ENCODE measurements at regions not wholly inside any gene's neighbourhood (a gene's known extent, or its start where the extent isn't known, plus 50 kb on each side); places are given as distances from the start of the nearest gene placed in this dataset.

- no peaks in the 10 kb centered on the region for H3F3A ChIP-seq (ENCODE audit: insufficient read depth, low read length)
- DNase-seq: no peak
Observed at GRCh38 chr2:19673213-19673791, 228.5 kb downstream of the TTC32 start.

DNA sequence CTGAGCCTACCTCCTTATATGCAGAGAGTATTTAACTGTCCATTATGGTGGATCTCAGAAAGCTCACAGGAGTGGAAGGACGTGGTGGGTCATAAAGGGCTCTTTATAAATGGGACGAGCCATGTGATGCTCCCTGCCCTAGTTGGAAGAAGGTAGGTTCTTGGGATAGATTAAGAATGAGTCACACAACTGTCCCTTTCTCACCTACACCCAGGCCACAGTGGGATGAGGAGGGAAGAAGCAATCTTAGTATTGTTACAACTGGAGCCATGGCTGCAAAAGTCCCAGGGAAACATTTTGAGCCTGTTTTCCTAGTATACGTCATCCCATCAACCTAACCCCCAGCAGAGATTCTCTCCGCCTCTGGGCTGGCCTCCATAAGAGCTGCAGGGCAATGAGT is 229.9 kb downstream of the TTC32 start:
- H2AFZ ChIP-seq (ENCODE audit: low read length): no peak overlapping the region
- no peaks in the 10 kb centered on the region for H3K36me3 ChIP-seq (replicated peaks; ENCODE audit: insufficient read depth, low read length)
- H3K4me1 ChIP-seq (ENCODE audit: low read length): no peaks in the 10 kb centered on the region
- no peaks in the 10 kb centered on the region for H3K79me2 ChIP-seq (ENCODE audit: low read length)
- no peak overlapping the region for H3K4me3 ChIP-seq (ENCODE audit: low read length)
- H3K9me3 ChIP-seq (replicated peaks; ENCODE audit: insufficient read depth, low read length): no peaks in the 10 kb centered on the region
- H3K27me3 ChIP-seq (replicated peaks; ENCODE audit: insufficient read depth, low read length): no peaks in the 10 kb centered on the region
- no peak overlapping the region for H3K9ac ChIP-seq (ENCODE audit: low read length)
- H3F3A ChIP-seq (ENCODE audit: insufficient read depth, low read length): no peaks in the 10 kb centered on the region
- no peak overlapping the region for H3K4me2 ChIP-seq (ENCODE audit: low read depth, low read length)
- H4K20me1 ChIP-seq (ENCODE audit: insufficient read depth, low read length): no peaks in the 10 kb centered on the region
- no peaks in the 10 kb centered on the region for H3K9me2 ChIP-seq (replicated peaks; ENCODE audit: insufficient read depth, low read length)
- no peak overlapping the region for H3K27ac ChIP-seq (ENCODE audit: low read length)
- TF ChIP-seq CTCF (IDR thresholded peaks at IDR 0.05; ENCODE audit: low read length): no peak
- no peak for TF ChIP-seq EZH2phosphoT487 (IDR thresholded peaks at IDR 0.05; ENCODE audit: low read length)
- no peak for TF ChIP-seq EZH2 (optimal IDR thresholded peaks at IDR 0.05; ENCODE audit: low read depth, low read length)
- no peak for DNase-seq

More at GRCh38 chr2:19673213-19673791, 228.5 kb downstream of the TTC32 start:
- H3K27ac ChIP-seq (ENCODE audit: low read length): no peak overlapping the region
- no peaks in the 10 kb centered on the region for H3K36me3 ChIP-seq (replicated peaks; ENCODE audit: insufficient read depth, low read length)
- H3K27me3 ChIP-seq (replicated peaks; ENCODE audit: insufficient read depth, low read length): no peaks in the 10 kb centered on the region
- no peaks in the 10 kb centered on the region for H3K4me1 ChIP-seq (ENCODE audit: low read length)
- no peaks in the 10 kb centered on the region for H3K9me3 ChIP-seq (replicated peaks; ENCODE audit: insufficient read depth, low read length)
- no peaks in the 10 kb centered on the region for H4K20me1 ChIP-seq (ENCODE audit: insufficient read depth, low read length)
- no peaks in the 10 kb centered on the region for H3K9me2 ChIP-seq (replicated peaks; ENCODE audit: insufficient read depth, low read length)
- H3K9ac ChIP-seq (ENCODE audit: low read length): no peak overlapping the region
- no peak overlapping the region for H2AFZ ChIP-seq (ENCODE audit: low read length)
- no peak for TF ChIP-seq EZH2 (optimal IDR thresholded peaks at IDR 0.05; ENCODE audit: low read depth, low read length)
- no peak for TF ChIP-seq CTCF (IDR thresholded peaks at IDR 0.05; ENCODE audit: low read length)
- TF ChIP-seq EZH2phosphoT487 (IDR thresholded peaks at IDR 0.05; ENCODE audit: low read length): no peak
- no peak overlapping the region for H3K4me2 ChIP-seq (ENCODE audit: low read depth, low read length)
- no peak overlapping the region for H3K4me3 ChIP-seq (ENCODE audit: low read length)
- H3K79me2 ChIP-seq (ENCODE audit: low read length): no peaks in the 10 kb centered on the region

DNA sequence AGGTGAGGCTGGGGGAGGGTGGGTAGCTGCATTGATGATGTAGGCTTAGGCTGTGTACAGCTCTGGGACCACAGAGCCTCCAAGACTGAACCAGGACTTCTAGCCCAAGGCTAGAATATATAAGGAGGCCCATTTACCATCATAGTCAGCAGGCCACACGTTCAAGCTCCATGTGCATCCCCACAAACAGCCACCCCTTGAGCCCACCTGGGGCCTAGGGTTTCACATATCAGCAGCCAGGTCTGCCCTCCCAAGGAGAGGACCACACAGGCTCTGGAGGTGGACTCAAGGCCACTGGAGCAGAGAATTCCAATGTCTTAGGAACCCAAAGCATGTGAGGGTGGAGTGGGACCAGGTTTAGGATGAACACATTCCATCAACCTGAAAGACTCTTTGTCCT is 230.5 kb downstream of the TTC32 start:
- Histone ChIP-seq H3F3A (ENCODE audit: insufficient read depth, low read length) (no peaks in the 10 kb centered on the region), H3K27ac (ENCODE audit: low read length) (no peak overlapping the region), H3K9me2 (replicated peaks; ENCODE audit: insufficient read depth, low read length) (no peaks in the 10 kb centered on the region), H3K4me2 (ENCODE audit: low read depth, low read length) (no peak overlapping the region), H3K27me3 (replicated peaks; ENCODE audit: insufficient read depth, low read length) (no peaks in the 10 kb centered on the region), H3K79me2 (ENCODE audit: low read length) (no peaks in the 10 kb centered on the region), H2AFZ (ENCODE audit: low read length) (no peak overlapping the region), H3K9ac (ENCODE audit: low read length) (no peak overlapping the region), H3K4me3 (ENCODE audit: low read length) (no peak overlapping the region), H3K36me3 (replicated peaks; ENCODE audit: insufficient read depth, low read length) (no peaks in the 10 kb centered on the region), H3K4me1 (ENCODE audit: low read length) (no peaks in the 10 kb centered on the region), H3K9me3 (replicated peaks; ENCODE audit: insufficient read depth, low read length) (no peaks in the 10 kb centered on the region), H4K20me1 (ENCODE audit: insufficient read depth, low read length) (no peaks in the 10 kb centered on the region)
- TF ChIP-seq EZH2phosphoT487 (IDR thresholded peaks at IDR 0.05; ENCODE audit: low read length) (no peak), CTCF (IDR thresholded peaks at IDR 0.05; ENCODE audit: low read length) (no peak), EZH2 (optimal IDR thresholded peaks at IDR 0.05; ENCODE audit: low read depth, low read length) (no peak)
- no peak for DNase-seq

All from MM.1S (cell line).